ENCODE measurements at regions not wholly inside any gene's neighbourhood (a gene's known extent, or its start where the extent isn't known, plus 50 kb on each side); places are given as distances from the start of the nearest gene placed in this dataset.

- TF ChIP-seq CTCF (tag by site-specific recombination; IDR thresholded peaks at IDR 0.05) (no peak), ZSCAN5A (tag by site-specific recombination; IDR thresholded peaks at IDR 0.05) (no peak), PRDM1 (tag by site-specific recombination; IDR thresholded peaks at IDR 0.05) (no peak), ZNF791 (tag by site-specific recombination; IDR thresholded peaks at IDR 0.05) (no peak), ZNF513 (tag by site-specific recombination; IDR thresholded peaks at IDR 0.05) (no peak), ZNF155 (tag by site-specific recombination; IDR thresholded peaks at IDR 0.05) (no peak), ZEB2 (tag by site-specific recombination; IDR thresholded peaks at IDR 0.05) (no peak), ZNF624 (tag by site-specific recombination; IDR thresholded peaks at IDR 0.05) (no peak), YY1 (tag by site-specific recombination; IDR thresholded peaks at IDR 0.05) (no peak)
Observed at GRCh38 chr2:239744706-239745340, 280.3 kb downstream of the NDUFA10 start.

Data from HEK293 (cell line).